GM18517 (cell line): ENCODE measurements at regions not wholly inside any gene's neighbourhood (a gene's known extent, or its start where the extent isn't known, plus 50 kb on each side); places are given as distances from the start of the nearest gene placed in this dataset.
"Not testable (repeated sequence)": the region's sequence is repeated elsewhere in the genome, so short reads cannot be mapped to it uniquely, and the experiment has no call there.

Experiments used
- ATAC-seq: cut with Tn5 transposase; IDR thresholded peaks from one replicate; pipeline ENCODE4 v1.9.1; 2021; ENCODE audit warnings: mild to moderate bottlenecking, moderate library complexity; ENCODE audit not compliant: unreplicated experiment

GRCh38 chr2:166651080-166651675 is 157.1 kb upstream of the SCN7A start:
- no peak for ATAC-seq

- no peak for ATAC-seq
Measured at GRCh38 chr2:166647935-166648334, 153.9 kb upstream of the SCN7A start.

- no peak for ATAC-seq
Measured at GRCh38 chr2:166643980-166644379, 149.9 kb upstream of the SCN7A start.

GRCh38 chr2:166641516-166641915 is 147.5 kb upstream of the SCN7A start:
- not testable (repeated sequence) for ATAC-seq

GRCh38 chr2:166637051-166637450 is 143.0 kb upstream of the SCN7A start:
- ATAC-seq, result no peak

- no peak for ATAC-seq
Measured at GRCh38 chr2:166634706-166635105, 140.7 kb upstream of the SCN7A start.

GRCh38 chr2:166632616-166633015 is 138.6 kb upstream of the SCN7A start:
- ATAC-seq, result no peak

GRCh38 chr2:166628478-166629136 is 134.6 kb upstream of the SCN7A start:
- no peak for ATAC-seq

- ATAC-seq, result no peak
Measured at GRCh38 chr2:166627893-166628292, 133.8 kb upstream of the SCN7A start.

- ATAC-seq, result no peak
Measured at GRCh38 chr2:166625670-166626069, 131.6 kb upstream of the SCN7A start.

GRCh38 chr2:166614503-166614902 is 120.5 kb upstream of the SCN7A start:
- no peak for ATAC-seq

- no peak for ATAC-seq
Measured at GRCh38 chr2:166614029-166614428, 120.0 kb upstream of the SCN7A start.

- ATAC-seq, result no peak
Measured at GRCh38 chr2:166613226-166613625, 119.2 kb upstream of the SCN7A start.

GRCh38 chr2:166612214-166612613 is 118.2 kb upstream of the SCN7A start:
- no peak for ATAC-seq

GRCh38 chr2:166610913-166611305 is 116.9 kb upstream of the SCN7A start:
- ATAC-seq, result no peak

GRCh38 chr2:166610180-166610912 is 116.3 kb upstream of the SCN7A start:
- ATAC-seq, result no peak

- no peak for ATAC-seq
Measured at GRCh38 chr2:166609183-166609959, 115.3 kb upstream of the SCN7A start.

GRCh38 chr2:166607880-166608279 is 113.8 kb upstream of the SCN7A start:
- no peak for ATAC-seq

GRCh38 chr2:166593403-166593802 is 99.4 kb upstream of the SCN7A start:
- no peak for ATAC-seq

- ATAC-seq, result no peak
Measured at GRCh38 chr2:166592750-166593149, 98.7 kb upstream of the SCN7A start.

GRCh38 chr2:166591226-166591625 is 97.2 kb upstream of the SCN7A start:
- ATAC-seq, result no peak
